ENCODE measurements at regions not wholly inside any gene's neighbourhood (a gene's known extent, or its start where the extent isn't known, plus 50 kb on each side); places are given as distances from the start of the nearest gene placed in this dataset.
A peak's percentile ranks its signal among the peaks of the same experiment; 100 is the strongest.
"Not testable (repeated sequence)": the region's sequence is repeated elsewhere in the genome, so short reads cannot be mapped to it uniquely, and the experiment has no call there.

GRCh38 chr17:45628019-45628418, 137.5 kb upstream of the PLEKHM1 start:
- Histone ChIP-seq H3K4me3 (no peak overlapping the region), H3K27ac (no peak overlapping the region)
- no peak for TF ChIP-seq CTCF (IDR thresholded peaks at IDR 0.05)
- no peak for DNase-seq (ENCODE audit: low spot score)

- no peak for DNase-seq (ENCODE audit: low spot score)
- TF ChIP-seq CTCF (IDR thresholded peaks at IDR 0.05), result no peak
- Histone ChIP-seq H3K27ac (no peak overlapping the region), H3K4me3 (no peak overlapping the region)
Measured at GRCh38 chr17:45631941-45632340, 141.4 kb upstream of the PLEKHM1 start.

GRCh38 chr17:45639297-45639849, 144.7 kb upstream of the CRHR1 start:
- no peak for DNase-seq (ENCODE audit: low spot score)
- H3K27ac ChIP-seq, result no peak overlapping the region
- H3K4me3 ChIP-seq, result no peak overlapping the region
- no peak for TF ChIP-seq CTCF (IDR thresholded peaks at IDR 0.05)

- no peak overlapping the region for H3K4me3 ChIP-seq
- no peak for DNase-seq (ENCODE audit: low spot score)
- H3K27ac ChIP-seq, result no peak overlapping the region
- TF ChIP-seq CTCF (IDR thresholded peaks at IDR 0.05), result peak; percentile 94
Measured at GRCh38 chr17:45640141-45640850, 143.8 kb upstream of the CRHR1 start.

- Histone ChIP-seq H3K4me3 (no peak overlapping the region), H3K27ac (no peak overlapping the region)
- no peak for DNase-seq (ENCODE audit: low spot score)
- no peak for TF ChIP-seq CTCF (IDR thresholded peaks at IDR 0.05)
Measured at GRCh38 chr17:45641541-45641940, 142.6 kb upstream of the CRHR1 start.

GRCh38 chr17:45643591-45643990, 140.5 kb upstream of the CRHR1 start:
- no peak for DNase-seq (ENCODE audit: low spot score)
- no peak overlapping the region for H3K27ac ChIP-seq
- H3K4me3 ChIP-seq, result no peak overlapping the region
- TF ChIP-seq CTCF (IDR thresholded peaks at IDR 0.05), result no peak

- H3K4me3 ChIP-seq; H3K27ac ChIP-seq; DNase-seq (ENCODE audit: low spot score): not testable (repeated sequence)
Measured at GRCh38 chr17:45644637-45645036, 139.5 kb upstream of the CRHR1 start.

Measured in coronary artery (tissue), 2 donors.